Prostate gland (tissue), 2 donors: ENCODE measurements at regions not wholly inside any gene's neighbourhood (a gene's known extent, or its start where the extent isn't known, plus 50 kb on each side); places are given as distances from the start of the nearest gene placed in this dataset.

ENCODE experiments used
- DNase-seq: peaks from one replicate; pipeline ENCODE4 v3.0.0-alpha.2; 2019; ENCODE audit warnings: low spot score
- H3K27ac ChIP-seq, 2 donors: fragments of 200-600 bp; sonication (generic); 2 replicates each; pipeline ENCODE4 v1.5.1; 2017 to 2019
- H3K27me3 ChIP-seq: fragments of 200-600 bp; sonication (generic); replicated peaks from 2 replicates; pipeline ENCODE4 v1.5.1; 2019; ENCODE audit not compliant: insufficient read depth
- H3K36me3 ChIP-seq, 2 donors: fragments of 200-600 bp; sonication (generic); 1 replicate in 1 of 2; 2 replicates in 1 of 2; pipeline versions ENCODE4 v1.5.1 to v1.8.1; 2017 to 2019
- H3K4me1 ChIP-seq: fragments of 200-600 bp; sonication (generic); replicated peaks from 2 replicates; pipeline ENCODE4 v1.5.1; 2019
- H3K4me3 ChIP-seq, 2 donors: fragments of 200-600 bp; sonication (generic); 2 replicates each; pipeline ENCODE4 v1.5.1; 2017 to 2019
- H3K9me3 ChIP-seq: fragments of 200-600 bp; sonication (generic); 2 replicates; pipeline ENCODE4 v1.5.1; 2017
- CTCF ChIP-seq, 4 experiments: fragments of 200-600 bp in 2 of 4; fragments of 450-650 bp in 2 of 4; sonication (generic) in 2 of 4; IDR thresholded peaks; 1 replicate in 3 of 4; 2 replicates in 1 of 4; pipeline ENCODE4 v1.5.1; 2016 to 2019; ENCODE audit warnings: antibody characterized with exemption in 4 of 4, mild to moderate bottlenecking in 2 of 4, moderate library complexity in 2 of 4
- POLR2A ChIP-seq: fragments of 450-650 bp; IDR thresholded peaks from one replicate; pipeline ENCODE4 v1.6.1; 2016; ENCODE audit warnings: antibody characterized with exemption, mild to moderate bottlenecking
- POLR2AphosphoS5 ChIP-seq: sonication (generic); formaldehyde crosslinking; IDR thresholded peaks from one replicate; pipeline ENCODE4 v1.6.1; 2017; ENCODE audit warnings: antibody characterized with exemption
- WGBS: methylation state at CpG from one replicate; pipeline ENCODE4 v1.1.5; 2018; 5-methylcytosine and 5-hydroxymethylcytosine counted together
- intact Hi-C: fragments of 100-400 bp; cut with DNase I; formaldehyde crosslinking; loops from one replicate; pipeline ENCODE4 v1.14.2; 2022

DNA sequence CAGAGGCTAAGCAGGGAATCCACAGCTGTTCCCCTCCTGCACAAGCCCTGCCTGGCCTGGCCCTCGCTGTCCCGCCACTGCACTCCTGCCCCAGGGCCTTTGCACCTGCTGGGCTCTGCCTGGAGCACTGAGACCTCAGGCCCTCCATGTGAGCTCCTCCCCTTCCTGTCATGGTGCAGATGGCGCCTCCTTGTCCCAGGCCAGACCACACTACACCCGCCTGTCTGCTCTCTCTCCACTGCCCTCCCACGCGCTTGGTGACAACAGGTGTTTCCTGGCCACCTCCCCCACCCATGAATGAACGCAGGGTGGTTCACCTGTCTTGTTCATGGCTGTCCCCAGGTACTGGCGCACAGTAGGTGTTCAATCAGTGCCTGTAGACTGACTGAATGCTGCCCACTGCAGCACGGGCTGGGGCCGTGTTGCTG is 82.9 kb downstream of the NCOR2 start:
- DNase-seq = no peak
- intact Hi-C loops = no loop called here
- WGBS = 84% methylated on average over 10 of the region's 10 CpGs
- H3K27ac ChIP-seq = no peak overlapping the region
- H3K9me3 ChIP-seq = no peaks in the 10 kb centered on the region
- TF ChIP-seq POLR2AphosphoS5 = no peak
- H3K4me3 ChIP-seq = no peak overlapping the region
- no peaks in the 10 kb centered on the region for H3K27me3 ChIP-seq
- H3K36me3 ChIP-seq = peaks cover 0 to 3% of the 10 kb centered on the region in 2 donors
- peaks cover 4% of the 10 kb centered on the region for H3K4me1 ChIP-seq

GRCh38 chr12:124484067-124484466 is 83.3 kb downstream of the NCOR2 start:
- Histone ChIP-seq H3K27me3 (no peaks in the 10 kb centered on the region), H3K36me3 (peaks cover 0 to 3% of the 10 kb centered on the region in 2 donors), H3K27ac (no peak overlapping the region), H3K4me1 (peaks cover 4% of the 10 kb centered on the region), H3K9me3 (no peaks in the 10 kb centered on the region), H3K4me3 (no peak overlapping the region)
- 78% methylated on average over 12 of the region's 12 CpGs for WGBS
- intact Hi-C loops = no loop called here
- DNase-seq = no peak
- TF ChIP-seq POLR2AphosphoS5 (no peak), POLR2A (no peak), CTCF (IDR thresholded peaks at IDR 0.05) (no peak)

- no peaks in the 10 kb centered on the region for H3K27me3 ChIP-seq
- H3K36me3 ChIP-seq = peaks cover 0 to 3% of the 10 kb centered on the region in 2 donors
- H3K9me3 ChIP-seq = no peaks in the 10 kb centered on the region
- H3K4me3 ChIP-seq = no peak overlapping the region
- peaks cover 4% of the 10 kb centered on the region for H3K4me1 ChIP-seq
- intact Hi-C loops = no loop called here
- WGBS = 84% methylated on average over 27 of the region's 27 CpGs
- TF ChIP-seq POLR2A (no peak), POLR2AphosphoS5 (no peak), CTCF (IDR thresholded peaks at IDR 0.05) (no peak)
- no peak overlapping the region for H3K27ac ChIP-seq
- no peak for DNase-seq
Observed at GRCh38 chr12:124482901-124483799, 84.3 kb downstream of the NCOR2 start.

GRCh38 chr12:124482567-124482893 is 84.9 kb downstream of the NCOR2 start:
- 75% methylated on average over 6 of the region's 6 CpGs for WGBS
- no peaks in the 10 kb centered on the region for H3K27me3 ChIP-seq
- no peak overlapping the region for H3K27ac ChIP-seq
- H3K36me3 ChIP-seq = peaks cover 0 to 3% of the 10 kb centered on the region in 2 donors
- H3K4me3 ChIP-seq = no peak overlapping the region
- peaks cover 4% of the 10 kb centered on the region for H3K4me1 ChIP-seq
- intact Hi-C loops = no loop called here
- TF ChIP-seq CTCF (IDR thresholded peaks at IDR 0.05) (no peak), POLR2A (no peak), POLR2AphosphoS5 (no peak)
- no peaks in the 10 kb centered on the region for H3K9me3 ChIP-seq
- DNase-seq = no peak

DNA sequence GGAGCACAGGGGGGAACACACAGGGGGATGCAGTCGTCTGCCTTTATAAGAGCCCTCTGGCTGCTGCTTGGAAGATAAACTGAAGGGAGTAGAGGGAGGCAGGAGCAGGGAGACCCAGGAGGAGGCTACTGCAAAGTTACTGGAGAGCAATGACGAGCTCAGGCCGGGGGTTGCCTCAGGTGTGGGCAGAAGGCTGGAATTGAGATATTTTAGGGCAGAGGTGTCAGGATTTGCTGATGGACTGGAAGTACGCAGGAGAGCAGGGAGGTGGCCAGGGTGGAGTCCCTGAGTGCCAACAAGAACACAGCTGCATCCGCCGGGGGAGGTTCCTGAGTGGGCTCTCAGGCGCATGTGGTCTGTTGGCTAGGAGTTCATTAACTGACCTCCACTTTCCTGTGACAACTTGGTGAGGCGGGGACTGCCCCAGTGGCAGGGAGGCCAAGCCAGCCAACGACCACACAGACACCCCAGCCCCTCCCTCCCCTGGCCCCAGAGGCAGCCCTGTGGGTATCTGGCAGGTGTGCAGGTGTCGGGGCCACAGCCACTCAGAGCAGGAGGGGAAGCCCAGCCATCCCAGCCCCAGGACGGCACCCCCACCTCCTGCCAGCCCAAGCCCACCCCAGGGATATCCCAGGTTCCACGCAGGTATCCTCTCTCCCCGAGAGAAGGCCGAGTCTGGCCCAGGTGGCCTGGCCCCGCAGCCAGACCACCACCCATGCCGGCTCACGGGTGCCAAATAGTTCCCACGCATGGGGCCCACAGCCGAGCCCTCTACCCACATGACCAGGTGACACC is 85.4 kb downstream of the NCOR2 start:
- Histone ChIP-seq H3K27me3 (no peaks in the 10 kb centered on the region), H3K27ac (no peak overlapping the region), H3K4me1 (peaks cover 4% of the 10 kb centered on the region), H3K4me3 (no peak overlapping the region), H3K36me3 (peaks cover 0 to 3% of the 10 kb centered on the region in 2 donors), H3K9me3 (no peaks in the 10 kb centered on the region)
- intact Hi-C loops = no loop called here
- 84% methylated on average over 19 of the region's 19 CpGs for WGBS
- TF ChIP-seq POLR2A = no peak
- TF ChIP-seq CTCF (IDR thresholded peaks at IDR 0.05) = no peak
- TF ChIP-seq POLR2AphosphoS5 = no peak
- no peak for DNase-seq
